ENCODE measurements at regions not wholly inside any gene's neighbourhood (a gene's known extent, or its start where the extent isn't known, plus 50 kb on each side); places are given as distances from the start of the nearest gene placed in this dataset.

DNA sequence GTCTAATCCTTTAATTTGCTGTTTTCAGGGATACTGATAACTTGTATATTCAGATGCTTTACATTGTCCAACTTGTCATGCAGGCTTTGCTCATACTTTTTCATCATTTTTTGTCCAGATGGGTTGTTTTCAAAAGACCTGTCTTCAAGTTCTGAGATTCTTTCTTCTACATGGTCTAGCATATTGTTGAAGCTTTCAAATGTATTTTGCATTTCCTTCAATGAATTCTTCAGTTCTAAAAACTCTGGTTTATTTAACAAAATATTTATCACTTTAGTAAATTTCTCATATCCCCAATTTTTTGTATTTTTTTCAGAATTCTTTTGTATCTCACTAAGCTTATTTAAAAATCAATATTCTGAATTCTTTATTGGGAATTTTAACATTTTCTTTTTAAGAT, 388.3 kb upstream of the IL12A start:
- Histone ChIP-seq H3K4me3 (ENCODE audit: insufficient read depth, low read length) (no peak overlapping the region), H3K27ac (ENCODE audit: low read depth, low read length) (no peak overlapping the region), H3K9me3 (ENCODE audit: low read depth, low read length) (peaks cover 18% of the 10 kb centered on the region), H4K20me1 (ENCODE audit: insufficient read depth, low read length) (no peaks in the 10 kb centered on the region), H2AFZ (ENCODE audit: low read length) (no peak overlapping the region), H3K79me2 (ENCODE audit: insufficient read depth, low read length) (no peaks in the 10 kb centered on the region), H3K36me3 (ENCODE audit: insufficient read depth, low read length) (no peaks in the 10 kb centered on the region), H3K27me3 (ENCODE audit: insufficient read depth, low read length) (no peaks in the 10 kb centered on the region), H3K4me2 (ENCODE audit: insufficient read depth, low read length) (no peak overlapping the region), H3K4me1 (ENCODE audit: insufficient read depth, low read length) (peaks cover 10% of the 10 kb centered on the region)
- TF ChIP-seq, protein P1, sequence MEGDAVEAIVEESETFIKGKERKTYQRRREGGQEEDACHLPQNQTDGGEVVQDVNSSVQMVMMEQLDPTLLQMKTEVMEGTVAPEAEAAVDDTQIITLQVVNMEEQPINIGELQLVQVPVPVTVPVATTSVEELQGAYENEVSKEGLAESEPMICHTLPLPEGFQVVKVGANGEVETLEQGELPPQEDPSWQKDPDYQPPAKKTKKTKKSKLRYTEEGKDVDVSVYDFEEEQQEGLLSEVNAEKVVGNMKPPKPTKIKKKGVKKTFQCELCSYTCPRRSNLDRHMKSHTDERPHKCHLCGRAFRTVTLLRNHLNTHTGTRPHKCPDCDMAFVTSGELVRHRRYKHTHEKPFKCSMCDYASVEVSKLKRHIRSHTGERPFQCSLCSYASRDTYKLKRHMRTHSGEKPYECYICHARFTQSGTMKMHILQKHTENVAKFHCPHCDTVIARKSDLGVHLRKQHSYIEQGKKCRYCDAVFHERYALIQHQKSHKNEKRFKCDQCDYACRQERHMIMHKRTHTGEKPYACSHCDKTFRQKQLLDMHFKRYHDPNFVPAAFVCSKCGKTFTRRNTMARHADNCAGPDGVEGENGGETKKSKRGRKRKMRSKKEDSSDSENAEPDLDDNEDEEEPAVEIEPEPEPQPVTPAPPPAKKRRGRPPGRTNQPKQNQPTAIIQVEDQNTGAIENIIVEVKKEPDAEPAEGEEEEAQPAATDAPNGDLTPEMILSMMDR (IDR thresholded peaks at IDR 0.05; ENCODE audit: extremely low read depth, low read depth, low read length): no peak
- no peak for DNase-seq (ENCODE audit: insufficient read length, low spot score, missing footprints)

DNA sequence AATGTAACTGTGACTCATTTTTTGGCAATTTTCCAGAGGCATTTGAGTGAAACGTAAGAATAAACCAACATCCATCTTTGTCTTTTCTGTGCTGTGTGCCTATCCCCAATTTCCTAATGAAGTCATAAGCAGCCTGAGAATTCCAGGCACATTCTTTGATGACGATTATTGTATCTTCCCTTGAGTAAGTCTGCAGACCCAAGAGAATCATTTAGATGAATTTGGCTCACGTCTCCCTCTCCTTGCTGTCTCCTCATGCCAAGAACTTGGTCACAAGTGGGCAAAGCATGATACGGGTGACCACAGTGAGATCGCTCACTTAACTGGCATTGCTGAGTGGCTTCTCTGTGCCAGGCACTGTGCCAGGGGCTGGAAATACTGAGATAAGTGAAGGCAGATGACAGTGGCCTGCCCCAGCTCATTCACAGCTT, 384.5 kb upstream of the IL12A start:
- DNase-seq (ENCODE audit: insufficient read length, low spot score, missing footprints): no peak
- Histone ChIP-seq H3K4me3 (ENCODE audit: insufficient read depth, low read length) (no peak overlapping the region), H2AFZ (ENCODE audit: low read length) (no peak overlapping the region), H3K79me2 (ENCODE audit: insufficient read depth, low read length) (no peaks in the 10 kb centered on the region), H3K27ac (ENCODE audit: low read depth, low read length) (no peak overlapping the region), H3K4me1 (ENCODE audit: insufficient read depth, low read length) (peaks cover 10% of the 10 kb centered on the region), H4K20me1 (ENCODE audit: insufficient read depth, low read length) (no peaks in the 10 kb centered on the region), H3K27me3 (ENCODE audit: insufficient read depth, low read length) (no peaks in the 10 kb centered on the region), H3K4me2 (ENCODE audit: insufficient read depth, low read length) (peak overlapping the region; percentile 14), H3K36me3 (ENCODE audit: insufficient read depth, low read length) (no peaks in the 10 kb centered on the region), H3K9me3 (ENCODE audit: low read depth, low read length) (peaks cover 18% of the 10 kb centered on the region)
- TF ChIP-seq, protein P1 (IDR thresholded peaks at IDR 0.05; ENCODE audit: extremely low read depth, low read depth, low read length): no peak

DNA sequence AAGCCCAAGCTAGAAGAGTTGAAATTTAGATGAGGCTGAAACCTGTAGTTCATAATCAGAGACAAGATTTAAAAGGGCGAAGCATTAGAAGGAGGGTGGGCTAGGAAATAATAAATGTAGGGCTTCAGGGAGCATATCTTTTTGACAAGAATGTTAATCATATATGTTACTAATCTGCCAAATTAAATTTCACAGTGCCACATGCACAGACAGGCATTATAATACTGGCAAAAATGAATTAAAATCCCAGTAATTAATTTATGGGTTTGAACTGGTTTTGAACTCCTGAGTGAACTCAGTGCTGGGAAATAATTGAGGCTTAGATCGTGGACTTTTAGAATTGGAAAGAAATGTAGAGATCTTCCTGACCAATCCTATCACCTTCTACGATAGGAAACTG, 383.5 kb upstream of the IL12A start:
- DNase-seq (ENCODE audit: insufficient read length, low spot score, missing footprints): no peak
- Histone ChIP-seq H3K36me3 (ENCODE audit: insufficient read depth, low read length) (no peaks in the 10 kb centered on the region), H3K27me3 (ENCODE audit: insufficient read depth, low read length) (no peaks in the 10 kb centered on the region), H3K9me3 (ENCODE audit: low read depth, low read length) (peaks cover 12% of the 10 kb centered on the region), H3K4me3 (ENCODE audit: insufficient read depth, low read length) (no peak overlapping the region), H4K20me1 (ENCODE audit: insufficient read depth, low read length) (no peaks in the 10 kb centered on the region), H3K27ac (ENCODE audit: low read depth, low read length) (no peak overlapping the region), H2AFZ (ENCODE audit: low read length) (no peak overlapping the region), H3K79me2 (ENCODE audit: insufficient read depth, low read length) (no peaks in the 10 kb centered on the region), H3K4me1 (ENCODE audit: insufficient read depth, low read length) (peaks cover 17% of the 10 kb centered on the region), H3K4me2 (ENCODE audit: insufficient read depth, low read length) (no peak overlapping the region)
- TF ChIP-seq, protein P1 (IDR thresholded peaks at IDR 0.05; ENCODE audit: extremely low read depth, low read depth, low read length): no peak

DNA sequence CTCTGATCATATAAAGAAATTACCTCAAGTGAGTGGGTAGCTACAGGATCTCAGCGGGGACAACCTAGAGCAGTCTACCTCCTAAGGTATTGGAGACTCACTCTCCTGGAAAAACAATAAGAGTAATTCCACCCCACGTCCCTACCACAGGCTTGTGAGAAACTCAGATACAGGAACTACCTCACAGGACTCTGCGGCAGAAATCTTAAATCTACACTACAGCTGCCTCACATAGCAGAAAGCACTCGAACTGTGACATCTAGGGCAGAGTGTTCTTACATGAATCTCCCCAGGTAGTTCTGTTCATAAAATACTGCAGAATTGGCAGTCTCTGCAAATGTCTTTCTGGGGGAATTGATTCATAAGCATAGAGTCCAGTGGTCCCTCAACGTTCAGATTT, 382.9 kb upstream of the IL12A start:
- Histone ChIP-seq H3K27ac (ENCODE audit: low read depth, low read length) (no peak overlapping the region), H3K9me3 (ENCODE audit: low read depth, low read length) (peaks cover 9% of the 10 kb centered on the region), H3K4me1 (ENCODE audit: insufficient read depth, low read length) (peaks cover 17% of the 10 kb centered on the region), H3K27me3 (ENCODE audit: insufficient read depth, low read length) (no peaks in the 10 kb centered on the region), H3K36me3 (ENCODE audit: insufficient read depth, low read length) (no peaks in the 10 kb centered on the region), H3K79me2 (ENCODE audit: insufficient read depth, low read length) (no peaks in the 10 kb centered on the region), H3K4me3 (ENCODE audit: insufficient read depth, low read length) (no peak overlapping the region), H2AFZ (ENCODE audit: low read length) (no peak overlapping the region), H3K4me2 (ENCODE audit: insufficient read depth, low read length) (no peak overlapping the region), H4K20me1 (ENCODE audit: insufficient read depth, low read length) (no peaks in the 10 kb centered on the region)
- TF ChIP-seq, protein P1 (IDR thresholded peaks at IDR 0.05; ENCODE audit: extremely low read depth, low read depth, low read length): no peak
- DNase-seq (ENCODE audit: insufficient read length, low spot score, missing footprints): no peak

All from osteoblast (primary cell).